Heart left ventricle (tissue), 16 donors: ENCODE measurements at regions not wholly inside any gene's neighbourhood (a gene's known extent, or its start where the extent isn't known, plus 50 kb on each side); places are given as distances from the start of the nearest gene placed in this dataset.

ENCODE experiments used
- ATAC-seq, 4 donors: fragments of 200-7000 bp; cut with Tn5 transposase; one replicate each; pipeline ENCODE4 v1.9.1; 2020 to 2022; ENCODE audit warnings: moderate library complexity in 4 of 4, mild to moderate bottlenecking in 3 of 4, moderate number of reproducible peaks in 1 of 4
- DNase-seq, 5 donors: peaks; one replicate each; pipeline ENCODE4 v3.0.0-alpha.2; 2020
- H3K27ac ChIP-seq, 12 donors: fragments of 200-600 bp; sonication (generic) in 4 of 12; one replicate each; pipeline versions ENCODE4 v1.5.0 to v1.8.0; 2016 to 2022; ENCODE audit warnings: mild to moderate bottlenecking in 2 of 12
- H3K27me3 ChIP-seq, 9 donors: fragments of 200-600 bp; sonication (generic) in 2 of 9; one replicate each; pipeline versions ENCODE4 v1.5.1 to v1.8.0; 2016 to 2022; ENCODE audit warnings: mild to moderate bottlenecking in 3 of 9
- H3K36me3 ChIP-seq, 9 donors: fragments of 200-600 bp; sonication (generic) in 2 of 9; one replicate each; pipeline versions ENCODE4 v1.5.0 to v1.8.0; 2018 to 2022; ENCODE audit warnings: mild to moderate bottlenecking in 2 of 9
- H3K4me1 ChIP-seq, 12 donors: fragments of 200-600 bp; sonication (generic) in 4 of 12; one replicate each; pipeline versions ENCODE4 v1.5.0 to v1.8.0; 2016 to 2022; ENCODE audit warnings: mild to moderate bottlenecking in 3 of 12
- H3K4me3 ChIP-seq, 12 donors: fragments of 200-600 bp; sonication (generic) in 4 of 12; one replicate each; pipeline versions ENCODE4 v1.5.0 to v1.8.0; 2017 to 2022; ENCODE audit warnings: mild to moderate bottlenecking in 9 of 12, moderate library complexity in 4 of 12
- H3K9me3 ChIP-seq, 12 donors: fragments of 200-600 bp; sonication (generic) in 4 of 12; one replicate each; pipeline versions ENCODE4 v1.5.0 to v1.8.0; 2016 to 2022; ENCODE audit warnings: mild to moderate bottlenecking in 1 of 12
- CTCF ChIP-seq, 12 donors: fragments of 200-600 bp; sonication (generic) in 4 of 12; IDR thresholded peaks; one replicate each; pipeline versions ENCODE4 v1.5.0 to v1.8.0; 2018 to 2022; ENCODE audit warnings: antibody characterized with exemption in 12 of 12, mild to moderate bottlenecking in 5 of 12
- POLR2A ChIP-seq, 2 donors: fragments of 450-650 bp; IDR thresholded peaks; one replicate each; pipeline ENCODE4 v1.6.1; 2017; ENCODE audit warnings: antibody characterized with exemption in 2 of 2, mild to moderate bottlenecking in 2 of 2, moderate library complexity in 2 of 2
- WGBS, 4 donors: extraction: QIAGEN DNeasy Blood & Tissue Kit in 2 of 4; methylation state at CpG; one replicate each; pipeline versions ENCODE4 v1.1.5 to v1.1.7; 2013 to 2018; 5-methylcytosine and 5-hydroxymethylcytosine counted together
- intact Hi-C, 10 donors: fragments of 100-400 bp; cut with DNase I; formaldehyde crosslinking; loops; one replicate each; pipeline versions ENCODE4 v1.11.1 to v1.14.2; 2022
- donor health status: ischemic (EF 13 %, LVEDD 7.1; RV severe dilation, severe dysfunction).
- donor health status: healthy with polysubstance abuse.
- donor health status: DM: no; HTN: yes; CAD: no.
- donor health status: DM: no; HTN: no; CAD: no.
- donor health status: ischemic (EF 25% LVEDD 6.9; RV normal size, moderate dysfunction).
- donor health status: ischemic (EF 25% LVEDD 5.7; RV mildly dilated, moderate dysfunction).
- donor health status: healthy.
- donor health status: DM: yes; HTN: yes; CAD: no.
- donor health status: ischemic (EF 35%, LVEDD 5.7; RV mildly dilated, moderate dysfunction).
- donor health status: nonischemic (EF 11% LVEDD 7.7; RV severe dilation, severe dysfunction).
- donor health status: DM: yes; HTN: yes; CAD: no.
- donor health status: PGD.
- donor health status: ischemic (EF 29% LVEDD 5.4; RV normal size, mild dysfunction).
- donor health status: nonischemic (EF 23%, LVEDD 6.1; RV moderate dilation, normal function).

GRCh38 chr5:60332244-60333004 is 367.5 kb downstream of the DEPDC1B start:
- WGBS, 4 donors = 73 to 82% (median 81%) methylated on average over 2 of the region's 2 CpGs
- DNase-seq (no peak), ATAC-seq (no peak)
- H3K4me3 ChIP-seq = no peak overlapping the region
- intact Hi-C loops = no loop called here
- no peaks in the 10 kb centered on the region for H3K4me1 ChIP-seq
- no peak overlapping the region for H3K27ac ChIP-seq
- H3K9me3 ChIP-seq = peaks cover 0 to 8% (median 0%) of the 10 kb centered on the region in 12 donors
- H3K36me3 ChIP-seq = no peaks in the 10 kb centered on the region
- TF ChIP-seq POLR2A (IDR thresholded peaks at IDR 0.05) (no peak), CTCF (IDR thresholded peaks at IDR 0.05) (no peak)
- no peaks in the 10 kb centered on the region for H3K27me3 ChIP-seq

- no peak overlapping the region for H3K4me3 ChIP-seq
- H3K36me3 ChIP-seq = no peaks in the 10 kb centered on the region
- TF ChIP-seq POLR2A (IDR thresholded peaks at IDR 0.05) (no peak), CTCF (IDR thresholded peaks at IDR 0.05) (no peak)
- no peak for DNase-seq
- H3K9me3 ChIP-seq = peaks cover 0 to 11% (median 0%) of the 10 kb centered on the region in 12 donors
- H3K27me3 ChIP-seq = no peaks in the 10 kb centered on the region
- no peak for ATAC-seq
- no peaks in the 10 kb centered on the region for H3K4me1 ChIP-seq
- intact Hi-C loops = no loop called here
- WGBS, 4 donors = 82 to 90% (median 85%) methylated on average over 3 of the region's 3 CpGs
- no peak overlapping the region for H3K27ac ChIP-seq
Observed at GRCh38 chr5:60330236-60330635, 369.7 kb downstream of the DEPDC1B start.

- ATAC-seq = no peak
- DNase-seq = no peak
- intact Hi-C loops = no loop called here
- Histone ChIP-seq H3K27ac (no peak overlapping the region), H3K4me1 (no peaks in the 10 kb centered on the region), H3K27me3 (no peaks in the 10 kb centered on the region), H3K4me3 (no peak overlapping the region), H3K9me3 (peaks cover 0 to 16% (median 2%) of the 10 kb centered on the region in 12 donors), H3K36me3 (no peaks in the 10 kb centered on the region)
- 89 to 92% (median 91%) methylated on average over 2 of the region's 2 CpGs for WGBS, 4 donors
- TF ChIP-seq CTCF (IDR thresholded peaks at IDR 0.05) = no peak
- TF ChIP-seq POLR2A (IDR thresholded peaks at IDR 0.05) = no peak
Observed at GRCh38 chr5:60325870-60326269, 374.1 kb downstream of the DEPDC1B start.

- H3K4me3 ChIP-seq = no peak overlapping the region
- H3K4me1 ChIP-seq = no peaks in the 10 kb centered on the region
- ATAC-seq = no peak
- H3K36me3 ChIP-seq = no peaks in the 10 kb centered on the region
- intact Hi-C loops = no loop called here
- no peak overlapping the region for H3K27ac ChIP-seq
- H3K9me3 ChIP-seq = peaks cover 0 to 29% (median 11%) of the 10 kb centered on the region in 12 donors
- TF ChIP-seq POLR2A (IDR thresholded peaks at IDR 0.05) (no peak), CTCF (IDR thresholded peaks at IDR 0.05) (no peak)
- H3K27me3 ChIP-seq = no peaks in the 10 kb centered on the region
- DNase-seq = no peak
- 57 to 66% (median 64%) methylated on average over 3 of the region's 3 CpGs for WGBS, 4 donors
Observed at GRCh38 chr5:60323596-60323995, 376.4 kb downstream of the DEPDC1B start.
